Smooth muscle cell (in vitro differentiated cells): ENCODE measurements at regions not wholly inside any gene's neighbourhood (a gene's known extent, or its start where the extent isn't known, plus 50 kb on each side); places are given as distances from the start of the nearest gene placed in this dataset.

Source experiments
- DNase-seq: peaks from one replicate; lab custom pipeline; 2025; ENCODE audit not compliant: unreplicated experiment; lab: John Stamatoyannopoulos, UW
- H2AFZ ChIP-seq: fragments of 200-600 bp; sonication (generic); 2 replicates; pipeline ENCODE4 v1.6.0; 2016; ENCODE audit warnings: antibody characterized with exemption, low read depth, mild to moderate bottlenecking
- H3F3A ChIP-seq: fragments of 200-600 bp; sonication (generic); 2 replicates; pipeline ENCODE4 v1.6.0; 2017; ENCODE audit warnings: antibody characterized with exemption, low read depth
- H3K27ac ChIP-seq: fragments of 200-600 bp; sonication (generic); 2 replicates; pipeline ENCODE4 v1.5.1; 2016; ENCODE audit warnings: low read depth, mild to moderate bottlenecking
- H3K27me3 ChIP-seq: fragments of 200-600 bp; sonication (generic); 2 replicates; pipeline ENCODE4 v1.6.1; 2016; ENCODE audit warnings: low read depth, mild to moderate bottlenecking
- H3K36me3 ChIP-seq: fragments of 200-600 bp; sonication (generic); 2 replicates; pipeline ENCODE4 v1.5.1; 2016; ENCODE audit warnings: low read depth
- H3K4me1 ChIP-seq: fragments of 200-600 bp; sonication (generic); 2 replicates; pipeline ENCODE4 v1.5.1; 2016; ENCODE audit warnings: low read depth
- H3K4me2 ChIP-seq: fragments of 200-600 bp; sonication (generic); 2 replicates; pipeline ENCODE4 v1.6.0; 2016; ENCODE audit warnings: mild to moderate bottlenecking
- H3K4me3 ChIP-seq: fragments of 200-600 bp; sonication (generic); 2 replicates; pipeline ENCODE4 v1.5.1; 2016; ENCODE audit warnings: mild to moderate bottlenecking
- H3K79me2 ChIP-seq: fragments of 200-600 bp; sonication (generic); 2 replicates; pipeline ENCODE4 v1.6.0; 2016; ENCODE audit warnings: low read depth, mild to moderate bottlenecking
- H3K9ac ChIP-seq: fragments of 200-600 bp; sonication (generic); 2 replicates; pipeline ENCODE4 v1.6.0; 2016; ENCODE audit warnings: low read depth
- H3K9me3 ChIP-seq: fragments of 200-600 bp; sonication (generic); replicated peaks from 2 replicates; pipeline ENCODE4 v1.5.1; 2016; ENCODE audit warnings: low read depth
- H4K20me1 ChIP-seq: fragments of 200-600 bp; sonication (generic); 2 replicates; pipeline ENCODE4 v1.6.0; 2016; ENCODE audit warnings: low read depth
- CTCF ChIP-seq: fragments of 200-600 bp; sonication (generic); IDR thresholded peaks from 2 replicates; pipeline ENCODE4 v1.5.1; 2017; ENCODE audit warnings: borderline replicate concordance, mild to moderate bottlenecking, antibody characterized with exemption; ENCODE audit not compliant: insufficient read depth, poor library complexity, severe bottlenecking
- WGBS: methylation state at CpG from one replicate; pipeline ENCODE4 v1.1.7; 2016; ENCODE audit warnings: low lambda C conversion rate; 5-methylcytosine and 5-hydroxymethylcytosine counted together

GRCh38 chr11:116255321-116255953 lies 517.4 kb downstream of the BUD13 start:
- H3K79me2 ChIP-seq: no peaks in the 10 kb centered on the region
- no peak overlapping the region for H3K4me3 ChIP-seq
- no peak overlapping the region for H3K27ac ChIP-seq
- TF ChIP-seq CTCF: no peak
- no peak overlapping the region for H3K9ac ChIP-seq
- DNase-seq: no peak
- no peaks in the 10 kb centered on the region for H3K36me3 ChIP-seq
- no peaks in the 10 kb centered on the region for H4K20me1 ChIP-seq
- 66% methylated on average over 7 of the region's 7 CpGs for WGBS
- H3K4me1 ChIP-seq: no peaks in the 10 kb centered on the region
- no peak overlapping the region for H3K4me2 ChIP-seq
- H3K27me3 ChIP-seq: peaks cover 3% of the 10 kb centered on the region
- no peaks in the 10 kb centered on the region for H3K9me3 ChIP-seq
- H2AFZ ChIP-seq: no peak overlapping the region
- no peaks in the 10 kb centered on the region for H3F3A ChIP-seq

GRCh38 chr11:116250155-116250554 lies 522.6 kb downstream of the BUD13 start:
- Histone ChIP-seq H3K4me1 (no peaks in the 10 kb centered on the region), H3K27ac (no peak overlapping the region), H3K9me3 (no peaks in the 10 kb centered on the region), H2AFZ (no peak overlapping the region), H3K4me2 (no peak overlapping the region), H3K36me3 (no peaks in the 10 kb centered on the region), H4K20me1 (no peaks in the 10 kb centered on the region), H3K4me3 (no peak overlapping the region), H3K79me2 (no peaks in the 10 kb centered on the region), H3K9ac (no peak overlapping the region), H3K27me3 (peaks cover 3% of the 10 kb centered on the region), H3F3A (no peaks in the 10 kb centered on the region)
- 91% methylated on average over 7 of the region's 7 CpGs for WGBS
- no peak for TF ChIP-seq CTCF
- no peak for DNase-seq

GRCh38 chr11:116249561-116249960 lies 523.2 kb downstream of the BUD13 start:
- Histone ChIP-seq H4K20me1 (no peaks in the 10 kb centered on the region), H2AFZ (no peak overlapping the region), H3K27me3 (peaks cover 3% of the 10 kb centered on the region), H3F3A (no peaks in the 10 kb centered on the region), H3K4me3 (no peak overlapping the region), H3K9me3 (no peaks in the 10 kb centered on the region), H3K4me2 (no peak overlapping the region), H3K9ac (no peak overlapping the region), H3K79me2 (no peaks in the 10 kb centered on the region), H3K27ac (no peak overlapping the region), H3K4me1 (no peaks in the 10 kb centered on the region), H3K36me3 (no peaks in the 10 kb centered on the region)
- DNase-seq: no peak
- no peak for TF ChIP-seq CTCF
- WGBS: 73% methylated on average over 2 of the region's 2 CpGs

DNA sequence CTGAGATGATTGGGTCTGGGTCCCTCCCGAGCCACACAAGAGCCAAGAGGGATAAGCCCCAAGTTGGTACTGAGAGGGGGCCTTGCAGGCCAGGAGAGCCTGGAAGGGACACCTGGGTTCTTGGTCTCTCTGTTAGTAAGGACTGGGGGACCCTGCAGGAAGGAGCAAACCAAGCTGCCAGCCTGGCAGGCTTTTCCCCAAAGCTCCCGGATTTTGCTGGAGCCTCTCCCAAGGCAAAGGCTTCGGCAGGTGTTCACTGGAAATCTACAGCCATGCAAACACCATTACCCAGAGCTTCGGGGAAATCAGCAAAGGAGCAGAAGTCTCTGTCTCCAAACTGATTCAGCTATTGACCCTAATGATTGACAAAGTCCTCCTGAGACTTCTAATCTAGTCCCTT lies 527.9 kb downstream of the BUD13 start:
- Histone ChIP-seq H3K79me2 (no peaks in the 10 kb centered on the region), H3K27ac (no peak overlapping the region), H3K4me3 (no peak overlapping the region), H3F3A (no peaks in the 10 kb centered on the region), H4K20me1 (no peaks in the 10 kb centered on the region), H3K36me3 (no peaks in the 10 kb centered on the region), H3K4me1 (no peaks in the 10 kb centered on the region), H3K9ac (no peak overlapping the region), H3K9me3 (no peaks in the 10 kb centered on the region), H3K27me3 (no peaks in the 10 kb centered on the region), H2AFZ (no peak overlapping the region), H3K4me2 (no peak overlapping the region)
- no peak for DNase-seq
- WGBS: 98% methylated on average over 4 of the region's 4 CpGs
- no peak for TF ChIP-seq CTCF
